T-cell (primary cell): ENCODE measurements at regions not wholly inside any gene's neighbourhood (a gene's known extent, or its start where the extent isn't known, plus 50 kb on each side); places are given as distances from the start of the nearest gene placed in this dataset.

Experiments used
- ATAC-seq, 4 experiments: fragments of 200-7000 bp in 3 of 4; fragments of 150-1000 bp in 1 of 4; cut with Tn5 transposase; replicated peaks in 1 of 4; 1 replicate in 3 of 4; 2 replicates in 1 of 4; pipeline ENCODE4 v1.10.0; 2021; ENCODE audit warnings: moderate library complexity in 3 of 4, mild to moderate bottlenecking in 2 of 4, moderate number of reproducible peaks in 1 of 4
- CTCF ChIA-PET, 2 donors: fragments of 300-600 bp; sonication (Branson Sonifier 250); formaldehyde crosslinking; loops; one replicate each; lab custom pipeline; 2022; ENCODE audit warnings: antibody characterized with exemption in 2 of 2; lab: Charles Lee
- POLR2A ChIA-PET, 2 donors: fragments of 300-600 bp; sonication (Branson Sonifier 250); formaldehyde crosslinking; loops; one replicate each; lab custom pipeline; 2022; ENCODE audit warnings: antibody characterized with exemption in 2 of 2; lab: Charles Lee
- DNase-seq, 35 experiments: peaks; one replicate each; pipeline versions ENCODE4 v3.0.0 to v3.0.0-alpha.2; 2013 to 2023
- H3K27ac ChIP-seq: one replicate; pipeline ENCODE4 v1.5.1; 2013; ENCODE audit warnings: low read length
- H3K27me3 ChIP-seq, 2 experiments: replicated peaks in 1 of 2; 1 replicate in 1 of 2; 2 replicates in 1 of 2; pipeline versions ENCODE4 v1.6.1 to v1.7.0; 2013; ENCODE audit warnings: low read length in 1 of 2, mixed read lengths in 1 of 2; ENCODE audit not compliant: control insufficient read depth in 2 of 2, insufficient read depth in 2 of 2; ENCODE audit errors: extremely low read depth in 1 of 2
- H3K36me3 ChIP-seq, 2 donors: 1 replicate in 1 of 2; 2 replicates in 1 of 2; pipeline versions ENCODE4 v1.6.1 to v1.7.0; 2013; ENCODE audit warnings: low read length in 1 of 2; ENCODE audit not compliant: control insufficient read depth in 2 of 2, insufficient read depth in 1 of 2; ENCODE audit errors: extremely low read depth in 1 of 2
- H3K4me1 ChIP-seq, 2 experiments: 1 replicate in 1 of 2; 2 replicates in 1 of 2; pipeline versions ENCODE4 v1.6.1 to v1.7.0; 2013; ENCODE audit warnings: low read length in 2 of 2, mixed read lengths in 1 of 2; ENCODE audit not compliant: insufficient read depth in 2 of 2, control insufficient read depth in 1 of 2; ENCODE audit errors: extremely low read depth in 1 of 2
- H3K4me3 ChIP-seq, 2 donors: 1 replicate in 1 of 2; 2 replicates in 1 of 2; pipeline versions ENCODE4 v1.5.1 to v1.7.0; 2013; ENCODE audit warnings: mild to moderate bottlenecking in 2 of 2, low read length in 1 of 2, moderate library complexity in 1 of 2; ENCODE audit not compliant: control insufficient read depth in 1 of 2; ENCODE audit errors: extremely low read depth in 1 of 2
- H3K9me3 ChIP-seq: 2 replicates; pipeline ENCODE4 v1.7.0; 2013
- H3K27ac Mint-ChIP-seq, 2 donors: one replicate each; pipeline ENCODE4 v1.8.0; 2020 to 2021; ENCODE audit warnings: mild to moderate bottlenecking in 2 of 2, mixed read lengths in 2 of 2
- H3K27me3 Mint-ChIP-seq, 2 donors: one replicate each; pipeline ENCODE4 v1.8.0; 2021 to 2022; ENCODE audit warnings: mixed read lengths in 2 of 2
- H3K36me3 Mint-ChIP-seq: one replicate; pipeline ENCODE4 v1.8.0; 2021; ENCODE audit warnings: mixed read lengths
- H3K4me1 Mint-ChIP-seq, 3 donors: one replicate each; pipeline ENCODE4 v1.8.0; 2020 to 2022; ENCODE audit warnings: mixed read lengths in 3 of 3, mild to moderate bottlenecking in 1 of 3
- H3K4me3 Mint-ChIP-seq, 3 donors: one replicate each; pipeline ENCODE4 v1.8.0; 2020 to 2022; ENCODE audit warnings: mild to moderate bottlenecking in 3 of 3, mixed read lengths in 3 of 3, moderate library complexity in 3 of 3
- H3K9me3 Mint-ChIP-seq, 3 donors: one replicate each; pipeline ENCODE4 v1.8.0; 2020 to 2022; ENCODE audit warnings: mixed read lengths in 3 of 3
- WGBS: methylation state at CpG from one replicate; pipeline ENCODE4 v1.1.5; 2013; ENCODE audit warnings: missing lambda C conversion rate; ENCODE audit not compliant: insufficient coverage; 5-methylcytosine and 5-hydroxymethylcytosine counted together

DNA sequence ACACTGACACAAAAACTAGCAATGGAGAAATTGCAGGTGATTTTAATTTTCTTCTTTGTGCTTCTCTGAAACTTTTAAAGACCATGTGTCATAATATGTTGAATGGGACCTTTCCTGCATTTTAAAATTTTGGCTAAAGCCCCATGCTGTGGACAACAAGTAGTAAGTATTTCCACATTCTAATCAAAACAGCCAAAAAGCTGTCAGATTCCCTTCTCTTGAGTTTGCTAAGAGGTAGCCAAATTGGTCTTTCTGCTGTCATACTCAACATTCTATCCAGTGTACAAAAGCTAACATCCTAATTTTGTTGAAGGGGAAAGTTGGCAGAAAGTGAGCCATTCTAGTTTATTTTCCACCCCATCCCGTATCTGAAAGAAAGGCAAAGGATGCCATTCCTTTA is 447.6 kb downstream of the TFEC start:
- Mint-ChIP-seq H3K27me3 (peaks cover 0 to 2% of the 10 kb centered on the region in 2 donors), H3K4me3 (no peak overlapping the region), H3K4me1 (no peaks in the 10 kb centered on the region), H3K36me3 (no peaks in the 10 kb centered on the region), H3K27ac (no peak overlapping the region), H3K9me3 (no peaks in the 10 kb centered on the region)
- no peaks in the 10 kb centered on the region for H3K36me3 ChIP-seq
- H3K9me3 ChIP-seq = no peaks in the 10 kb centered on the region
- no peak for DNase-seq
- no CpG with 5 or more reads among the region's 1 CpG for WGBS
- no peaks in the 10 kb centered on the region for H3K4me1 ChIP-seq
- ATAC-seq = no peak
- H3K27ac ChIP-seq = no peak overlapping the region
- ChIA-PET POLR2A (no interaction called here), CTCF (no interaction called here)
- no peaks in the 10 kb centered on the region for H3K27me3 ChIP-seq
- H3K4me3 ChIP-seq = no peak overlapping the region

DNA sequence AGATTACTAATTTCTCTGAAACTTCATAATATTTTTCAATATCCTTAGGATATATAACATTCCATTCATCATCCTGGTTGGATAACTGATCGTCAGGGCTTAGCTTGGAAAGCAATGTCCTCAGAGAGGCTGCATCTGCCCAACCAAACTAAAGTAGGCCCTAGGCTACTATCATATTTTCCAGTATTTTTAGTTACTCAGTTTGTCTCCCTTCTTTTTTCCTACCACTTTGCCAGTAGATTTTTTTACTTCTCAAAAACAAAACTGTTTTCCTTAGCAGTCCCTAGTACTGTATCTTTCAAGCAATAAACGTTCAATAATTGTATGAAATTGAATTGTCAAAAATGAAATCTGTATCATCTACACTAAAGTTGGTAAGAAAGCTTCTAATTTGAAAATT is 452.0 kb downstream of the TFEC start:
- Histone ChIP-seq H3K4me1 (no peaks in the 10 kb centered on the region), H3K36me3 (no peaks in the 10 kb centered on the region), H3K4me3 (no peak overlapping the region), H3K27me3 (no peaks in the 10 kb centered on the region), H3K27ac (no peak overlapping the region), H3K9me3 (no peaks in the 10 kb centered on the region)
- no peaks in the 10 kb centered on the region for H3K4me1 Mint-ChIP-seq
- H3K27ac Mint-ChIP-seq = no peak overlapping the region
- WGBS = 83% methylated on average over 1 of the region's 2 CpGs
- H3K4me3 Mint-ChIP-seq = no peak overlapping the region
- POLR2A ChIA-PET = no interaction called here
- no peak for DNase-seq
- ATAC-seq = no peak
- H3K9me3 Mint-ChIP-seq = no peaks in the 10 kb centered on the region
- CTCF ChIA-PET = no interaction called here
- no peaks in the 10 kb centered on the region for H3K36me3 Mint-ChIP-seq
- H3K27me3 Mint-ChIP-seq = peaks cover 0 to 2% of the 10 kb centered on the region in 2 donors

DNA sequence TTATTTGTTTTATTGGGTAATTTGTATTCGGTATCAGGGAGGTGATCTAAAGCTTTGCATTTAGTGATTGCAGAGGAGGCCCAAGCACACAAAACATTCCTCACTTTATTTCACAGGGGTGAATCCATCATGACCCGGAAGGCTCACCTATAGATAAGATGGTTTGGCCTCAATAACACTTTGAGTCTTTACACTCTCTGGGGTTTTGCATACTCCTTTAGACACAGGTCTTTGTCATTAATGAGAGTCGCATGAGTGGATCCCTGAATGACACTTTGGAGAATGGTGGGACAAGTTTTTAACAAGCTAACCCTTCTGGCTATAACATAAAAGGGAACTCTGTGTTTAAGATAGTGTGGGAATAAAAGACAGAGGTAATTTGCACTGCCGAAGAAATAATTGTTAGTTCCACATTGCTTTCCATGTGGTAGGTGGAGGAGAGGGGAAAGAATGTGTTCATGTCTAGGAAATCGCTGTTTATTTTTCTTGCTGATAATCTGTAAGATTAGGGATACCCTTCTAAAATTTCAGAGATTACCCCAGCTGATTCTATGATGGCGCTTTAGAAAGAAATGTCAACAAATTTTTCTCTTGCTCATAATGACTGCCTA is 455.8 kb downstream of the TFEC start:
- WGBS = 100% methylated on average over 1 of the region's 6 CpGs
- Mint-ChIP-seq H3K9me3 (no peaks in the 10 kb centered on the region), H3K4me3 (no peak overlapping the region), H3K4me1 (no peaks in the 10 kb centered on the region), H3K27ac (no peak overlapping the region), H3K36me3 (no peaks in the 10 kb centered on the region), H3K27me3 (peaks cover 0 to 4% of the 10 kb centered on the region in 2 donors)
- Histone ChIP-seq H3K27ac (no peak overlapping the region), H3K4me3 (no peak overlapping the region), H3K36me3 (no peaks in the 10 kb centered on the region), H3K27me3 (no peaks in the 10 kb centered on the region), H3K4me1 (no peaks in the 10 kb centered on the region), H3K9me3 (no peaks in the 10 kb centered on the region)
- POLR2A ChIA-PET = no interaction called here
- DNase-seq = no peak
- no peak for ATAC-seq
- CTCF ChIA-PET = interaction anchor here in 1 of 2 donors (1.3 kb wide), 1 partner anchor 710 kb away, joined by 3 read pairs; no protein-coding TSS in a partner anchor

GRCh38 chr7:115572111-115572510 is 458.5 kb downstream of the TFEC start:
- CTCF ChIA-PET = no interaction called here
- no peak overlapping the region for H3K4me3 ChIP-seq
- no peaks in the 10 kb centered on the region for H3K27me3 ChIP-seq
- Mint-ChIP-seq H3K4me1 (no peaks in the 10 kb centered on the region), H3K4me3 (no peak overlapping the region), H3K9me3 (no peaks in the 10 kb centered on the region), H3K27ac (no peak overlapping the region), H3K36me3 (no peaks in the 10 kb centered on the region), H3K27me3 (peaks cover 4 to 7% of the 10 kb centered on the region in 2 donors)
- no peaks in the 10 kb centered on the region for H3K36me3 ChIP-seq
- no peak overlapping the region for H3K27ac ChIP-seq
- no peaks in the 10 kb centered on the region for H3K9me3 ChIP-seq
- H3K4me1 ChIP-seq = no peaks in the 10 kb centered on the region
- DNase-seq (no peak), ATAC-seq (no peak)
- no CpG with 5 or more reads among the region's 1 CpG for WGBS
- POLR2A ChIA-PET = no interaction called here

DNA sequence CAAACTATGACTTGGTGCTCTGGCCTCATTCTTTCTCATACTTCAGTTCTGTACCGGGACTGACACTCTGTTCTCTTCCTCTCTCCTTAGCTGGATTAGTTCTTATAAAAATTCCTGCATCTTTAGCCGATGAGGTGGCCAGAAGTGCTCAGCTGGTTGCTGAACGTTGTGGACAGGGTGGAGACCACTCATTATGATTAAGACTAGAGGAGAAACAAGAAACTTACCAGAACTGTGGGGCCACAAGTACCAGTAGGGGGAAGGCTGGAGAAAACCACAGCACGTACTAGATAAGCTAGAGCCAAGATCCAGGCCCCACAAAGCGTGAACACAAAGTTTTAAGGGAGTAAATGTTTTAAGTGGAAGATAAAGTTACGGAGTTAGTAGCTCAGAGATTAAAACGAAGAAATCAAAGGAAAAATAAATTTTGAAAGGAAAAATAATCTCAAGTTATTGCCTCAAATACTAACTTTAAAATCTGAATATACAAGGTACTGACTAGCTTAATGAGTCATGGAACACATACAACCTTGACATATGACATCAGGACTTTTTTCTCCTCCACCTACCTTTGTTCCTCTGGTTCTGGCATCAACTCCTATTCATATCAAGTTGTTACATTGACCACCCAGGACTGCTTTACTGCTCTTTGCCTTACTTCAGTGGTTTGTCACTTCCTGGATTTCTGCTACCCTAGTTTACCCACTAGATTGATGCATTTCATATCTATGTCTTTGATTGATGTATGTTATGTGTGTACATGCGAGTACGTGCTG is 469.0 kb downstream of the TFEC start:
- no peak overlapping the region for H3K4me3 Mint-ChIP-seq
- Histone ChIP-seq H3K4me1 (no peaks in the 10 kb centered on the region), H3K36me3 (no peaks in the 10 kb centered on the region), H3K27me3 (no peaks in the 10 kb centered on the region), H3K27ac (no peak overlapping the region), H3K4me3 (no peak overlapping the region), H3K9me3 (no peaks in the 10 kb centered on the region)
- H3K9me3 Mint-ChIP-seq = peaks cover 0 to 4% (median 0%) of the 10 kb centered on the region in 3 donors
- no peaks in the 10 kb centered on the region for H3K36me3 Mint-ChIP-seq
- DNase-seq = no peak
- H3K4me1 Mint-ChIP-seq = no peaks in the 10 kb centered on the region
- H3K27me3 Mint-ChIP-seq = peaks cover 0 to 3% of the 10 kb centered on the region in 2 donors
- WGBS = 59% methylated on average over 2 of the region's 9 CpGs
- ChIA-PET CTCF (no interaction called here), POLR2A (no interaction called here)
- no peak for ATAC-seq
- H3K27ac Mint-ChIP-seq = no peak overlapping the region

DNA sequence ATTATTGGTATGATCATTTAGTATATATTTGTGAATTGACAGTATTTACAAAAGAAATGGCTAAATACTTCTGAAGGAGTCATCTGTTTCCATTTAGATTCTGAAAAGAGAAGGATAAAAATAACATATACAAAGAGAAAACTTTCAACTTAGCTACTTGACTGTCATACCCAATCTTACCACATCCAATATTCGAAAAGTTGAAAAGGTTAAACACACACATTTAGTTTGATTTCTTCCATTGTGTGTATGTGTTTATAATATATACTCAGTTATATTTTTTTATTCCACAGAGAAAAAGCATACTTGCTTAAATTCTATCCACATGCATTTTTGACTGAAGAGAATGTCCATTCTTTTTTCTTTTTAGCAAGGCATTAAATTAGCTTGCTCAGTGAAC is 470.7 kb downstream of the TFEC start:
- H3K27me3 Mint-ChIP-seq = peaks cover 0 to 3% of the 10 kb centered on the region in 2 donors
- H3K9me3 ChIP-seq = no peaks in the 10 kb centered on the region
- DNase-seq = no peak
- no peaks in the 10 kb centered on the region for H3K4me1 Mint-ChIP-seq
- POLR2A ChIA-PET = no interaction called here
- H3K4me1 ChIP-seq = no peaks in the 10 kb centered on the region
- peaks cover 0 to 4% (median 0%) of the 10 kb centered on the region in 3 donors for H3K9me3 Mint-ChIP-seq
- no peaks in the 10 kb centered on the region for H3K27me3 ChIP-seq
- no peaks in the 10 kb centered on the region for H3K36me3 Mint-ChIP-seq
- no peak overlapping the region for H3K27ac Mint-ChIP-seq
- no peak overlapping the region for H3K4me3 ChIP-seq
- H3K4me3 Mint-ChIP-seq = no peak overlapping the region
- no peaks in the 10 kb centered on the region for H3K36me3 ChIP-seq
- whole genome bisulfite sequencing = no CpG with 5 or more reads among the region's 1 CpG
- no peak overlapping the region for H3K27ac ChIP-seq
- no peak for ATAC-seq
- CTCF ChIA-PET = interaction anchor here in 1 of 2 donors (0.5 kb wide), 1 partner anchor 20 kb away, joined by 3 read pairs; no protein-coding TSS in a partner anchor
